ENCODE measurements at regions not wholly inside any gene's neighbourhood (a gene's known extent, or its start where the extent isn't known, plus 50 kb on each side); places are given as distances from the start of the nearest gene placed in this dataset.

GRCh38 chr12:17954788-17955187, 135.2 kb downstream of the RERGL start:
- POLR2A ChIA-PET, result no interaction called here
- H3K27me3 Mint-ChIP-seq, result no peaks in the 10 kb centered on the region

GRCh38 chr12:17950898-17951297, 139.1 kb downstream of the RERGL start:
- H3K9me3 Mint-ChIP-seq, result peaks cover 4 to 18% (median 6%) of the 10 kb centered on the region in 5 donors
- no peaks in the 10 kb centered on the region for H3K27me3 Mint-ChIP-seq
- ChIA-PET POLR2A (no interaction called here), CTCF (no interaction called here)
- no peak overlapping the region for H3K27ac Mint-ChIP-seq
- Histone ChIP-seq H3K9me3 (ENCODE audit: low read length) (no peaks in the 10 kb centered on the region), H3K4me3 (ENCODE audit: low read length) (no peak overlapping the region), H3K27me3 (ENCODE audit: insufficient read depth, low read length, poor library complexity, severe bottlenecking) (no peaks in the 10 kb centered on the region), H3K4me1 (ENCODE audit: insufficient read depth, low read length) (no peaks in the 10 kb centered on the region), H3K36me3 (ENCODE audit: insufficient read depth, low read length) (no peaks in the 10 kb centered on the region), H3K27ac (ENCODE audit: low read depth, low read length) (no peak overlapping the region)
- H3K4me3 Mint-ChIP-seq, result no peak overlapping the region
- no peak for DNase-seq
- no peaks in the 10 kb centered on the region for H3K36me3 Mint-ChIP-seq
- no peaks in the 10 kb centered on the region for H3K4me1 Mint-ChIP-seq

More at GRCh38 chr12:17954788-17955187, 135.2 kb downstream of the RERGL start:
- CTCF ChIA-PET, result no interaction called here
- H3K4me1 ChIP-seq (ENCODE audit: insufficient read depth, low read length), result no peaks in the 10 kb centered on the region
- no peak overlapping the region for H3K4me3 ChIP-seq (ENCODE audit: low read length)
- no peak overlapping the region for H3K27ac ChIP-seq (ENCODE audit: low read depth, low read length)
- no peaks in the 10 kb centered on the region for H3K9me3 ChIP-seq (ENCODE audit: low read length)
- Mint-ChIP-seq H3K9me3 (peaks cover 4 to 19% (median 6%) of the 10 kb centered on the region in 5 donors), H3K36me3 (no peaks in the 10 kb centered on the region), H3K4me1 (no peaks in the 10 kb centered on the region), H3K4me3 (no peak overlapping the region), H3K27ac (no peak overlapping the region)
- no peak for DNase-seq
- H3K27me3 ChIP-seq (ENCODE audit: insufficient read depth, low read length, poor library complexity, severe bottlenecking), result no peaks in the 10 kb centered on the region
- H3K36me3 ChIP-seq (ENCODE audit: insufficient read depth, low read length), result no peaks in the 10 kb centered on the region

- Histone ChIP-seq H3K27me3 (ENCODE audit: insufficient read depth, low read length, poor library complexity, severe bottlenecking) (no peaks in the 10 kb centered on the region), H3K36me3 (ENCODE audit: insufficient read depth, low read length) (no peaks in the 10 kb centered on the region), H3K4me1 (ENCODE audit: insufficient read depth, low read length) (no peaks in the 10 kb centered on the region), H3K9me3 (ENCODE audit: low read length) (no peaks in the 10 kb centered on the region), H3K4me3 (ENCODE audit: low read length) (no peak overlapping the region), H3K27ac (ENCODE audit: low read depth, low read length) (no peak overlapping the region)
- Mint-ChIP-seq H3K4me1 (no peaks in the 10 kb centered on the region), H3K27ac (no peak overlapping the region), H3K36me3 (no peaks in the 10 kb centered on the region), H3K9me3 (peaks cover 4 to 19% (median 8%) of the 10 kb centered on the region in 5 donors), H3K4me3 (no peak overlapping the region), H3K27me3 (no peaks in the 10 kb centered on the region)
- CTCF ChIA-PET, result no interaction called here
- POLR2A ChIA-PET, result no interaction called here
- DNase-seq, result no peak
These were observed 140.3 kb downstream of the RERGL start for GRCh38 chr12:17949558-17950141.

- H3K4me1 ChIP-seq (ENCODE audit: insufficient read depth, low read length), result no peaks in the 10 kb centered on the region
- H3K27me3 Mint-ChIP-seq, result no peaks in the 10 kb centered on the region
- no peaks in the 10 kb centered on the region for H3K4me1 Mint-ChIP-seq
- H3K27ac ChIP-seq (ENCODE audit: low read depth, low read length), result no peak overlapping the region
- H3K27ac Mint-ChIP-seq, result no peak overlapping the region
- H3K36me3 Mint-ChIP-seq, result no peaks in the 10 kb centered on the region
- peaks cover 6 to 30% (median 10%) of the 10 kb centered on the region in 5 donors for H3K9me3 Mint-ChIP-seq
- ChIA-PET POLR2A (no interaction called here), CTCF (no interaction called here)
- H3K36me3 ChIP-seq (ENCODE audit: insufficient read depth, low read length), result no peaks in the 10 kb centered on the region
- no peak for DNase-seq
- H3K4me3 ChIP-seq (ENCODE audit: low read length), result no peak overlapping the region
- no peaks in the 10 kb centered on the region for H3K9me3 ChIP-seq (ENCODE audit: low read length)
- H3K4me3 Mint-ChIP-seq, result no peak overlapping the region
- no peaks in the 10 kb centered on the region for H3K27me3 ChIP-seq (ENCODE audit: insufficient read depth, low read length, poor library complexity, severe bottlenecking)
These were observed 161.2 kb downstream of the RERGL start for GRCh38 chr12:17928708-17929366.

GRCh38 chr12:17918013-17918412, 172.0 kb downstream of the RERGL start:
- CTCF ChIA-PET, result no interaction called here
- Mint-ChIP-seq H3K4me3 (no peak overlapping the region), H3K27ac (no peak overlapping the region)

GRCh38 chr12:17884581-17884980, 205.4 kb downstream of the RERGL start:
- no peaks in the 10 kb centered on the region for H3K27me3 ChIP-seq (ENCODE audit: insufficient read depth, low read length, poor library complexity, severe bottlenecking)
- Mint-ChIP-seq H3K4me3 (no peak overlapping the region), H3K36me3 (no peaks in the 10 kb centered on the region), H3K27me3 (no peaks in the 10 kb centered on the region), H3K4me1 (no peaks in the 10 kb centered on the region), H3K9me3 (peaks cover 6 to 22% (median 12%) of the 10 kb centered on the region in 5 donors), H3K27ac (no peak overlapping the region)
- no peaks in the 10 kb centered on the region for H3K36me3 ChIP-seq (ENCODE audit: insufficient read depth, low read length)
- no peak overlapping the region for H3K27ac ChIP-seq (ENCODE audit: low read depth, low read length)
- no peaks in the 10 kb centered on the region for H3K9me3 ChIP-seq (ENCODE audit: low read length)
- no peaks in the 10 kb centered on the region for H3K4me1 ChIP-seq (ENCODE audit: insufficient read depth, low read length)
- POLR2A ChIA-PET, result no interaction called here
- H3K4me3 ChIP-seq (ENCODE audit: low read length), result no peak overlapping the region
- DNase-seq, result no peak
- CTCF ChIA-PET, result no interaction called here

More at GRCh38 chr12:17918013-17918412, 172.0 kb downstream of the RERGL start:
- Histone ChIP-seq H3K27ac (ENCODE audit: low read depth, low read length) (no peak overlapping the region), H3K36me3 (ENCODE audit: insufficient read depth, low read length) (no peaks in the 10 kb centered on the region), H3K9me3 (ENCODE audit: low read length) (no peaks in the 10 kb centered on the region), H3K27me3 (ENCODE audit: insufficient read depth, low read length, poor library complexity, severe bottlenecking) (no peaks in the 10 kb centered on the region), H3K4me3 (ENCODE audit: low read length) (no peak overlapping the region), H3K4me1 (ENCODE audit: insufficient read depth, low read length) (no peaks in the 10 kb centered on the region)
- Mint-ChIP-seq H3K27me3 (no peaks in the 10 kb centered on the region), H3K36me3 (no peaks in the 10 kb centered on the region), H3K9me3 (peaks cover 6 to 36% (median 11%) of the 10 kb centered on the region in 5 donors), H3K4me1 (no peaks in the 10 kb centered on the region)
- POLR2A ChIA-PET, result no interaction called here
- no peak for DNase-seq

GRCh38 chr12:17878714-17879113, 211.3 kb downstream of the RERGL start:
- Mint-ChIP-seq H3K36me3 (peaks cover 0 to 2% (median 0%) of the 10 kb centered on the region in 3 donors), H3K27me3 (no peaks in the 10 kb centered on the region), H3K4me1 (no peaks in the 10 kb centered on the region), H3K4me3 (no peak overlapping the region), H3K27ac (no peak overlapping the region), H3K9me3 (peaks cover 11 to 45% (median 18%) of the 10 kb centered on the region in 5 donors)
- Histone ChIP-seq H3K4me1 (ENCODE audit: insufficient read depth, low read length) (no peaks in the 10 kb centered on the region), H3K9me3 (ENCODE audit: low read length) (no peaks in the 10 kb centered on the region), H3K27me3 (ENCODE audit: insufficient read depth, low read length, poor library complexity, severe bottlenecking) (no peaks in the 10 kb centered on the region), H3K36me3 (ENCODE audit: insufficient read depth, low read length) (no peaks in the 10 kb centered on the region), H3K27ac (ENCODE audit: low read depth, low read length) (no peak overlapping the region), H3K4me3 (ENCODE audit: low read length) (no peak overlapping the region)
- POLR2A ChIA-PET, result no interaction called here
- CTCF ChIA-PET, result no interaction called here
- DNase-seq, result no peak

GRCh38 chr12:17875230-17875629, 214.8 kb downstream of the RERGL start:
- no peak overlapping the region for H3K4me3 Mint-ChIP-seq
- no peak overlapping the region for H3K4me3 ChIP-seq (ENCODE audit: low read length)
- no peak overlapping the region for H3K27ac ChIP-seq (ENCODE audit: low read depth, low read length)
- ChIA-PET POLR2A (no interaction called here), CTCF (no interaction called here)
- H3K27me3 Mint-ChIP-seq, result no peaks in the 10 kb centered on the region
- no peaks in the 10 kb centered on the region for H3K27me3 ChIP-seq (ENCODE audit: insufficient read depth, low read length, poor library complexity, severe bottlenecking)
- H3K4me1 ChIP-seq (ENCODE audit: insufficient read depth, low read length), result no peaks in the 10 kb centered on the region
- no peak for DNase-seq
- H3K36me3 Mint-ChIP-seq, result peaks cover 0 to 2% (median 0%) of the 10 kb centered on the region in 3 donors
- peaks cover 12 to 53% (median 20%) of the 10 kb centered on the region in 5 donors for H3K9me3 Mint-ChIP-seq
- H3K9me3 ChIP-seq (ENCODE audit: low read length), result no peaks in the 10 kb centered on the region
- H3K4me1 Mint-ChIP-seq, result no peaks in the 10 kb centered on the region
- no peaks in the 10 kb centered on the region for H3K36me3 ChIP-seq (ENCODE audit: insufficient read depth, low read length)
- H3K27ac Mint-ChIP-seq, result no peak overlapping the region
